Stimulated activated CD8-positive, alpha-beta memory T cell treated with anti-CD3 and anti-CD28 coated beads, Interleukin-4, amount 100 ng/mL, for 48 hours (primary cell): ENCODE measurements at regions not wholly inside any gene's neighbourhood (a gene's known extent, or its start where the extent isn't known, plus 50 kb on each side); places are given as distances from the start of the nearest gene placed in this dataset.

Source experiments
- DNase-seq: peaks from one replicate; pipeline ENCODE4 v3.0.0-alpha.2; 2020

DNA sequence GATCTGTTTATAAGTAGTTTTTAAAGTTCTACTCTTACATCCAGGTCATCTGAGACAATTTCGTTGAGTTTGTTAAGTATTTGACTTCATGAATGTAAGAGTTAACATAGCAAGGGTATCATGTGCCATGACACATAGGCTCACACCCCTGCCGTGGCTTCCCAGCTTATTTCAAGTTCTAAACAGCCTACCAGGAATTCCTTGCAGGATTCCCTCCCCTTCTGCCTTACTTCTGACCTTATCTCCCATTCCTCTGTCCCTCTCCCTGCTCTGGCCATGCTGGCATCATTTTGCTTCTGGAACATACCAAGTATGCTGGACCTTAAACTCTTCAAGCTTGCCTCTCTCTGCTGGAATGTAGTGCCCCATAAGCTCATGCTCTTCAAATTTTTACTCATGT is 369.9 kb upstream of the PCDH7 start:
- no peak for DNase-seq

DNA sequence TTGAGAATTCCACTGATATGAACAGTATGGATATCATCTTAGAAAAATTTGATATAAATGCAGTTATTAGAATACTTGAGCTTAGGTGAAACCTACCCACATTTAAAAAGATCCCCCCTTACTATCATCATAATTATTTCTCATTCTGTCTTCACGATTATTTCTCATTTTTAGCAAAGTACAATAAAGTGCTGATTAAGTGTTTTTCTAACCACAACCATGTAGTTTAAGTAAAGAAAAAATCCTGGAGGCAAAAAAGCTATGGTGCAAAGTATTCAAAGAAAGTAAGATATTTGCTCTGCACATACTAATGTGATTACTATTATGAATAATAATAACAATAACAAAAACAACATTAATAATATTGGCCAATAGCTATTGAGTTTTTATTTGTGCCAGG is 365.6 kb upstream of the PCDH7 start:
- DNase-seq: no peak

DNA sequence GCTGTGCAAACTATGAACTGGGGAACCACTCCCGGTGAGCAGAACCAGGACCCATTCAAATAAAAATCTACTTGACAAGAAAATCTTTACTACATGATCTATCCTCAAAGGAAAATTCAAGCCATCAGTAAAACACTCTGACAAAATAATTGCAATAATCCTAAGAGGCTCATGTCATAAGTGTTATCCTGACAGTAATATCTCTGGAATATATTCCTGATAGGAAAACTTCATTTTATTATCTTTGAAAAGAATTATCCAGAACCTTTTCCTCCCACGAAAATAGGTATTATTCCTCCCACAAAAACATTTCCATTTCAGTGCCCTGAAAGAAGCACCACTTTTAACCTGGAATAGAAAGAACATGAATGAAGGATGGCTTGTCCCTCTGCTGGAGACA is 357.7 kb upstream of the PCDH7 start:
- no peak for DNase-seq

DNA sequence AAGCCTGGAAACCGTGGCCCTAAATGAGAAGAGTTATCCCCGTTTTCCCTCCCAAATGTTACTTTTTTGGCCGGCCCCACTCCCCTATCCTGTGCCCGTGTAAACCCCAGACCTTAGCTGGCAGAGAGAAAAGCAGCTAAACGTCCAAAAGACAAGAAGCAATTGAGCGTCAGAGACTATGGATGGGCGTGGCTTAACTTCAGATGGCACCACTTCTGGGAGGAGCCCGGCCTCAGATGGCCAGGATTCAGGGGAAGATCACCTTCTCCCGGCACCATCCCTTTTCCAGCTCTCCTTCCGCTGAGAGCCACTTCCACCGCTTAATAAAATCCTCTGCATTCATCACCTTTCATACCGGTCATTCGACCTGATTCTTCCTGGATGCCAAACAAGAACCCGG is 350.1 kb upstream of the PCDH7 start:
- DNase-seq: no peak

DNA sequence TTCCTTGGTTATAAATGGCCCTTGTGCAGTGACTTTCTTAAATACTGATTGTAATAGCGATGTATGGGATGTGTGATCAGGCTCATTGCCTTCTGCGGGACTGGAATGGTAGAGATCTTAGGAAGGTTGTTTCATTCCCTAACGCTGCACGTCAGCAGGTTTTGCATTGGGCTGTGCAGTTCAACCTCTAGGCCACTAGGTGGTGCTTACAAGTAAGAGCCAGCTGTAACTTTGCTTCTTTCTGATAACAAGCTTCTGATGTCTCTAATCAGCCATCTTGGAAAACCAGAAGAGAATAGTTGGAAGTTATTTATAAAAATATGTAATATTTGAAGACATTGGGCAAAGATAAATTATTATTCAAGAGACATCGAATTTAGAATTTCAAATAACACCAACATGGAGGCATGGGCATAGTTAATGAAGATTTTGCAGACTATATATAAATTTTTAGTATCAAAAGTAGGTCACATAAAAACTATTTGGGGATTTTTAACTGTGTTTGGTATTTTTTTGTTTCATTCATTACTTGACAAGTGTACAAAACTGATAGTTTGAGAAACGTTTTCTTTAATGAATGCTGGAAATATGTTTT is 339.7 kb upstream of the PCDH7 start:
- DNase-seq: peak; percentile 27

DNA sequence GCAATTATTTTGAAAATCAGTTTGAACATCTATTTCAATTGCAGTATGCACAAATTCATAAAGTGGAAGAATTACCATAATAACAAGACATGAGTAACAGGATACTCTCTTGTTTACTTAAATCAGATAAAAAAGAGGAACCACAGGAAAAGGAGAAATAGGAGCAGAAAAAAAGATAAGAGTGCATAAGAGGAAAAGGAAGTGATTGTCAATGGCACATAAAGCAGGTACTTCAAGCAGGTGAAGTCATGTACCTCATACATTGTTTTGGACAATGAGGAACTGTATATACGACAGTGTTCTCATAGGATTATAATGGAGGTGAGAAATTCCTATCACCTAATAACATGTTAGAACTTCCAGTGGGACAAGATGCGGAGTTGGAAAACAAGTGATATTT is 334.5 kb upstream of the PCDH7 start:
- no peak for DNase-seq

DNA sequence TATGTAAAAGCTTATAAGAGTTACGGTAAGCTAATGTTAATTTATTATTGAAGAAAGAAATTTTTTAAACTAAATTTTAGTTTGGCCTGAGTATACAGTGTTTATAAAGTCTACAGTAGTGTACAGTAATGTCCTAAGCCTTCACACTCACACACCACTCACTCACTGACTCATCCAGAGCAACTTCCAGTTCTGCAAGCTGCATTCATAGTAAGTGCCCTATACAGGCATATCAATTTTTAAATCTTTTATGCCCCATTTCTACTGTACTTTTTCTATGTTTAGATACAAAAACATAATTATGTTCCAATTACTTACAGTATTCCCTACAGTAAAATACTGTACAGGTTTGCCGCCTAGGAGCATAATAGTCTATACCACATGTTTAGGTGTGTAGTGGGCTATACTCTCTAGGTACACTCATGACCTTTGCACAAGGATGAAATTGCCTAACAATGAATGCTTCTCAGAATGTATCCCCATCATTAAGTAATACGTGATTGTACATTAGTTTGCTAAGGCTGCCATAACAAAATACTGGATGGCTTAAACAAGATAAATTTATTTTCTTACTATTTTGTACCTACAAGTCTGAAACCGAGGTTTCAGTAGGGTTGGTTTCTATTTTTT is 333.8 kb upstream of the PCDH7 start:
- DNase-seq: no peak

DNA sequence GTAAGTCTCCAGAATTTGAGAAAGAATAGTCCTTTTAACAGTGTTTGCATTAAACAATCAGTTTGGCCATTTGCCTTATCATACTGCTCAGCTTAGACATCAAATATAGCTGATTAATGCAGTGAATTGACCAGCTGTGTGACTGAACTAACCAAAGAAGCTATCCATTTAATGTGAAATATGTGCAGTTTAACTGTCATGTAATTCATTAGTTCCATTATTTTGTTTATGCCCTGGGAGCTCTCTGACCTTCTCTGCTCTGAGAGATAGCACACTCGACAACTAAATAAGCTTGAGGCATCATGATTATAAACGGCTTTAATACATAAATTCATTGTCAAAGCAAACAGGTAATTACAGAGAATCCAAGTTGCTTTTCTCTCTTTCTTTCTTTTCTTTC is 324.3 kb upstream of the PCDH7 start:
- DNase-seq: no peak

DNA sequence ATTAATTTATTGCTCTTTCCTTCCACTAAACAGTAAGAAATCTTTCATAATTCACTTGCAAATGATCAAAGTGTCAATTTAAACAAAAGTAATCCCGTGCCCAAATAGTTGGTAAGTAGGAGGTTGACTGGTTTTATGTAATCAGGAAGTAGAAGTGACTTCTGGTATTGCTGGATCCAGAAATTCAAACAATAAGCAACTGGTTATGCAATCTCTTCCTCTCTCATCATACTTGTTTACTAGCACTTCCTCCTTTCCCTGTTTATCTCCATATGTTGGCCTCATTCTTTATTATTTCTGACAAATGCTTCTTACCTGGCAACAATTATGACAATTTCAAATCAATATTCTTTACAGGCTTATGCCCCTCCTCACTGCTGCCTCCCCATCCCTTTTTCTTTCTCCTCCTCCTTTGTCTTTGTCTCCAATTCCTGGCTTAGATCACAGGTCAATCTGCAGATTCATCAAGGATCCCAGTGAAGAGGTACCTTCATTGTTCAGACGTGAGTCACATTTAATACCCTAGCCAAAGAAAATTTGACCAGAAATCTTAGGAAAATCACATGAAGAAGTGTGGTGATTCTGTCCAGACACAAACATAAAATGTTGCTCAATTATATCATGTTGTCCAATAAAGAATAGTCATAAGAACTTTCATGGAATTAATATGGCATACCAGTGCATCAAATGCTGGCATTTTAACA is 323.2 kb upstream of the PCDH7 start:
- DNase-seq: no peak

DNA sequence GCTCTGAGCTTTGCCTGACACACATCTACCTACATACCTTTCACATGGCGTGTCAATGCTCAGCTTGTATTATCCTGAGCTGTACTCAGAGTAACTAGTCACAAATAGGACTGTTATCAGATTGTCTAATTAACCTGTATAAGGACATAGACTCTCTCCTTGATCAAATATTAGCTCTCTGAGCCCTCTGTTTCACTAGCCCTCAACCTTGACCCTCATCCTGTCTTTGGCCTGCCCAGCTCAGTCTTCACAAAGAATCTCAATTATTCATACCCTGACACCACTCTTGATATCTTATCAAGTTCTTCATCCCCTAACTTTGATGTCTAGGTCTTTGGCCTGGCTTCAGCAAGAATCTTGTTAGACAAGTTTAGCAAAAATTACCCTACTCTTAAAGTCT is 320.7 kb upstream of the PCDH7 start:
- DNase-seq: no peak

DNA sequence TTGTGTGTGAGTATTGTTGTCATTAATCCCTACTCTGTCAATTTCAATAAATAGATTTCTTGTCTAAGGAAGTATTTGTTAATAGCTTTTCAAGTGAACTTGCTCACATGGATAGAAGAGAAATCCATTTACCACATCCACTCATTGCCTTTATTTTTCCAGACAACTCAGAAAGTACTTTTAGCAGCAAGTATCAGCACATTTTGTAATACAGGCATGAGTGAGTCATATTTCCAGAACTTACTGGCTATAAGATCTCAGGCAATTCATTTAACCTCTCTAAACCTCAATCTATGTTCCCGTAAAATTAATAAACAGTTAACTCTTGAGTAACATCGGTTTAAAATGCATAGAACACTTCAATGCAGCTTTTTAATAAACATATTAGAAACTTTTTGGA is 317.9 kb upstream of the PCDH7 start:
- no peak for DNase-seq

DNA sequence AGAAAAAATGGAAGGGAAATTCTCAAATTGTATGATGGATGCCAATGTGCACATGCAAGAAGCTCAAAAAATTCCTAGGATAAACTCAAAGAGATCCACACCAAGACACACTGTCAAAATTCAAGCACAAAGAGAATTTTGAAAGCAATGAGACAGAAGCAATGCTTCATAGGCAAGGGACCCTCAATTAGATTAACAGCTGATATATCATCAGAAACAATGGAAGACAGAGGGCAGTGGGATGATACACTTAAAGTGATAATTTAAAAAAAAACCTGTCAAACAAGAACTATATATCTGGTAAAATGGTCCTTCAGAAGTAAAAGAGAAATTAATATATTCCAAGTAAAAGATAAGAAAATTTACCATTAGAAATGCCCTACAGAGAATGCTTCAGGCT is 306.3 kb upstream of the PCDH7 start:
- DNase-seq: no peak

DNA sequence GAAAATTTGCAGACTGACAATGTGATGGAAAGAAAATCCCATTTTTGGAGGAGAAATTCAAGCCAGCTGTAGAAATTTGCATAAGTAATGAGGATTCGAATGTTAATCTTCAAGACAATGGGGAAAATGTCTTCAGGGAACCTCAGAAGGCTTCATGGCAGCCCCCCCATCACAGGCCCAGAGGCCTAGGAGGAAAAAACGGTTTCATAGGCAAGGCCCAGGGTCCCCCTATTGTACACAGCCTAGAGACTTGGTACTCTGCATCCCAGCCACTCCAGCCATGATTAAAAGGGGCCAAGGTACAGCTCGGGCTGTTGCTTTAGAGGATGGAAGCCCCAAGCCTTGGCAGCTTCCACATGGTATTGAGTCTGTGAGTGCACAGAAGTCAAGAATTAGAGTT is 303.6 kb upstream of the PCDH7 start:
- no peak for DNase-seq

DNA sequence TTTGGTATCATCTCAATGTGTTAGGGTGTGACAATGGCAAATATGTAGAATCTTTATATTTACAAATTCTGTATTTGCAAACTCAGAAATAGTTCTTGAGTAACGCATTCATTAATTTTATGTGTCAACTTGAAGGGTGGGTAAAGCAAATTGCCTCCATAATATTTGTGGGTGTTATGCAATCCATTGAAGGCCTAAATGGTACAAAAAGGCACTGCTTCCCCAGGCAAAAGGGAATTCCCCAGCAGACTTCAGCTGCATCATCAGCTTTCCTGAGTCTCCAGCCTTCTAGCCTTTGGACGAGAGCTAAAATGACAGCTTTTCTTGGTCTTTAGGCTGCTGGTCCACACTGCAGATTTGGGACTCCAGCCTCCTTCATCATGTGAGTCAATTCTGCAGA is 292.2 kb upstream of the PCDH7 start:
- no peak for DNase-seq

DNA sequence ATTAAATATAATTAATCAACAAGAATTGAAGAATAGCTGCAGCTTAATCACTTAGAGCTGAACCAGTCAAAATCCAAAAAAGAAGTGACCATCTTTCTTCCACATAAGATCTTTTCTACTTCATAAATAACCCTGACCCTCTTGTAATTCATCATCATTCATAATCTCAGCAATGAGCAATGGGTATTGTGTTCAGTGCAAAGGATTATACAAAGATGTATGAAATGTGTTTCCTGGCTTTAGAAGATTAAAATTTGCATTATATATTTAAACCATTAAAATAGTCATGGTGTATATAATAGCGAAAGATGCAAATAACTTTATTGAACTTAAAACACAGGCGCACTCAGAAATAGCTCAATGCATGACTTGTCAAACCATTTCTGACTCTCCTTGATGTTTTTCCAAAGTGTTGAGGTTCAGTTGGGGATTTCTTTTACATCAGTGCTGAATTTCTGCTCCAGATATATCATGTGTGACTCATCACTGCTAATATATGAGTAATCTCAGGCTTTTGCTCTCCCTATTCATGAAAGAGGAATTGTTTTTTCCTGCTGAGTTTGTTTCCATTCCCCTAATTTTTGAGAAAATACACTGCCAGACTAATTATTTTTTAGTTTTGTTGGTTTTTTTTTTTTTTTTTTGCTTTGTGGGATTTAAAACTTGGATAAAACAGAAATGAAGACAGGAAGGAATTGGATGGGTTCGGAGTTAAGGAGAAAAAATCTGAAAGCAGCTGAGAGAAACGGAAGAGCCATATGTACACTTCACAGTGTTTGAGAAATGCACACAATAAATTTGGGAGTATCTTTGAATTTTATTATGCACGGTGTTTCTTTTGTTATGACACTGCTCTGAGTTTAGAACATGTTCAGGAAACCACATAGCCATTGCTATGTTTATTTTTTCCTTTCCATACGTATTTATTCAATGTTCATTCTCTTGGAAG is 290.1 kb upstream of the PCDH7 start:
- DNase-seq: no peak

DNA sequence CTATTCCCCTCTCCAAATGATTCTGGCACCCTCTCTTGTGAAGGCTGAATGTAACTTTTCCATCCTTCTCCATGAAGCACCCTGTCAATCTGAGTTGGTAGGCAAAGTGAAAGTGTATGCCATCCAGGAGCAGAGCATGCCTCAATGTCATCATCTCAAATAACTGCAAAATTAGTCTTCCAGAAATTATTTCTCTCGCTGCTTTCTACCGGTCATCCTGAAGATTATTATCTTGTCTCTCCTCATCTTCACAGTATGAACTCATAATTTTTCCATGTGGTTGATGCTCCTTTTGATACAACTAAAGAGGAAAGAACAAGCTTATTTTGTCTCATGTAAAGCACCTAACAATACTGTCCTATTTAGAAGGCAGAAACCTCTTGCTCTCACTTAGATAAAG is 285.5 kb upstream of the PCDH7 start:
- DNase-seq: no peak

DNA sequence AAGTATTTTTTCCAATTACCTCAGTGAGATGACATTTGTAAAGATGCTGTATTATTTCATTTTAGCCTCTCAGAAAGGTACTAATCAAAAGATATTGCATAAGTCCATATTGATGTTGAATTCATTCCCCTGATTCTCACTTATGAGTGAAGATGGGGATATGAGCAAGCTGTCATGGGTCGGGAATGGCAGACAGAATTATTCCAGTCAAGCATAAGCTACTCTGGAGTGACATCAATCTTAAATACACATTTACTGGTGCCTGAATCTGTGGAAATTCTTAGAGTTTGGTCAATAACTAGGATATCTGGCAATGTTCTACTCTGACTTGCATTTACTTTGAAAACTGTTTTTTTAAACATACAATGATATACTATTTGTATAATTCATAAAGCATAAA is 283.8 kb upstream of the PCDH7 start:
- no peak for DNase-seq

DNA sequence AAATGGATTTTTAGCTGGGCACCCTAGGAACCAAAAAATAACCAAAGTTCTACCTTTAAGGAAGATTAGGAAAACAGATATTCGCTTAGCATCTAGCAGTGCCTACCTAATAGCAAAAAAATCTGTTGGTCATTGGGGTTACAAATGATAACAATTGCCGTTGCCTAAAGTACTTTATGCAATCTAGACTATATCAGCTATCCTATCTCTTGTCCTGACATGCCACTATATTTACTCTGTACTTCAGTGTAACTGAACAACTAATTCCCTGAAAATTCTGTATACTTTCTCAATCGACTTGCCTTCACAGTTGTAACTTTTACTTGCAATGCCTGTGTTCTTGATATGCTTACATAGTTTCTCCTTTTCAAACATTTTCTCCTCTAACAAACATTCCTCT is 282.9 kb upstream of the PCDH7 start:
- no peak for DNase-seq

DNA sequence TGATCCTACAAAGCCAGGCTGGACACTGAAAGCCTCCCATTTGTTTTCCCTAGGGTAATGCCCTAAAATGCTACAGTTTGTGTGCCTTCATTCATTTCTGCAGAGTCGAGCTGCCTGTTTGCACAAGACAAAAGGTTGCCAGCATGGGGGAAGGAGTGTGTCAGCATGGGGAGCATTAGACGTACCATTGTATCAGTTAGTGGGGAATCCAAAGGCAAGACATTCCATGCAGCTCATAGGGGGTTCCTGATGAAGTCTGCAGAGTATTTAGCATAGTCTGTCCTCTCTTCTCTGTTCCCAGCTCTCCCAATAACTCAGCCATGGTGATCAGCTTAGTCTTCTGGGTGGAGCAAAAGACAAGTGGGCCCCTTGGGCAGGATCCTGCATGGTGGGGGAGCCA is 276.9 kb upstream of the PCDH7 start:
- no peak for DNase-seq

DNA sequence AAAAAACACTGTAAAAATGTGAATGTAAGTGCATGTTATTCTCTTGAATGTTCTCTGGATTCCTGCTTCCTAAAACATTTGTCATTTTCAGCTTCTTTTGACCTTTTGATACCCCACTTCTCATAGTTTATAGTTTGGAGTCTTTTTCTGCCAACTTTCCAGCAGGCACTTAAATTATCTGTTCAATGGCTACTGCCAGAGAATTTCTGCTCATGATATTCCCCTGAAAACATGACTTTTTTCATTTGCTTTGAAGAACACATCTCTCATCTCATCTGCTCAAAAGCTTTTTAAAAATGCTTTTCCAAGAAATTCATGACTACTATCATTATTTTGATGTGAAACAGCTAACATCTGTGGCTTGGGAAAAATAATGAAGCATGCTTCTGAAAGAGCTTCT is 269.7 kb upstream of the PCDH7 start:
- DNase-seq: no peak

DNA sequence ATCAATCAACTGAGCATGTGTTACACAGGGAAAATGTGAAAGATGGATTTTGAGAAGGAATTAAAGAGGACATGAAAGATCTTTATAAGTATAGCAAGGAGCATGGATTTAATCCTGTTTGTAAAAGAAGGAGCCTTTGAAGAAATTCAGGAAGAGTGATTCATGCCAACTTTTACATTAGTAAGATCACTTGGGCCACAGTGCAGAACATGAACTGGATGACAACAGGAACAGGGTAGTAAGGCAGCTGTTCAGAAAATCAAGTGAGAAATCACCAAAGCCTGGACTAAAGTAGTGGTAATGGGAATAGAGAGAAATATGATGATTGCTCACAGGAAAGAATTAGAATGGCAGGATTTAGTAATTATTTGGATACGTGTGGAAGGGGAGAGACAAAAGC is 265.7 kb upstream of the PCDH7 start:
- no peak for DNase-seq

DNA sequence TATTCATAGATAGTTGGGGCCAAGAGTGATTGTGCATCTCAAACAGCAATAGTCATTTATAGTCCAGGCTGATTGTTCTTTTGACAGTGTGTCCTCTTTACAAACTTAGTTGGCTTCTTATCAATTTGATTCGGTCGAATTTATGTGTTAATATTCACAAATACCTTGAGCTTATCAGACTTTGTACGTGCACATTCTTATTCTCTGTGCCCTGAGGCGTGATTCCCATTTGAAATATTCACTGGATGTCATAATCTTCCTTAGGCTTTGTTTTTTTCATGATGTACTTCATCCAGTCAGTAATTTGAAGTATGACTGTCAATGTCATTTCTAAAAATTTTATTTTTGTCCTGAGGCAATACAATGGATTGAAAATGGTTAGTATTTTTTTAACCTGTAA is 263.5 kb upstream of the PCDH7 start:
- DNase-seq: no peak

DNA sequence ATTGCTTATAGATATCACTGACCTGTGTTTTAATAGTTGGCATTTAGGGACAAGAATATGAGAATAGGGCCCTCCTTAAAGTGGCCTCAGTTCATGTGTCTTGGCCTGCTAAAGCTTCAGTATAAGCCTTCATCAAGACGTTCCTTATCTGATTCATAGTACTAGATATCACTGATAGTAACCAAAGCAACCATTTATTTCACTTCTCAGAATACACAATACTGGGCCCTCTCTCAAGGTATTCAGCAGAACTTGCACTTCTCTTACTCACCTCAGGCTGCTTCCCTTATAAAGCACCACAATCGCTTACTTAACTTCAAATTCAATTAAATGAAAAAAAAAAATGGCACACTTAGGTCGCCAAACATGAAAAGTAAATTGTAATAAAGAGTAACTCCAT is 259.4 kb upstream of the PCDH7 start:
- DNase-seq: no peak

DNA sequence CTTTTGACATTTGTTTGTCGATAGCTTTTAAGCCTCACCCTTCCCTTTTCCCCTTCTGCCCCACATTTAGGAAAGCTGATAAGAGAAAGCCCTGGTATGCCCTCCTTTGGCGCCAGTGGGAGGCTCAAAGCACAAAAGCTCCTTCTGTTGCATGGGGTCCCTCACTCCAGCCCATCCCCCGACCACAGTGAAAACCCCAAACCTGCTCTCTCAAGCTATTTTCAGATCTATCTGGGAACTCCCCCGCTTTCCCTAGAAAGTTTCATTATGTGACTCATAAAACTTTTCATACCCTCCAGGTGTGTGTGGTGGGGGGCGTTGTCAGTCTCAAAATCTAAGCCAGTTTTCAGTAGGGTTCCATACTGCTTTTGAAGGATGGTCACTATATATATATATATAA is 259.0 kb upstream of the PCDH7 start:
- DNase-seq: no peak
